GM21723 (cell line): ENCODE measurements at regions not wholly inside any gene's neighbourhood (a gene's known extent, or its start where the extent isn't known, plus 50 kb on each side); places are given as distances from the start of the nearest gene placed in this dataset.

Experiments
- ATAC-seq: cut with Tn5 transposase; IDR thresholded peaks from one replicate; pipeline ENCODE4 v1.9.1; 2021; ENCODE audit warnings: mild to moderate bottlenecking, moderate library complexity; ENCODE audit not compliant: unreplicated experiment

GRCh38 chr2:234341306-234341985, 155.4 kb downstream of the ARL4C start:
- ATAC-seq = no peak

- ATAC-seq = no peak
Measured at GRCh38 chr2:234339501-234339900, 157.4 kb downstream of the ARL4C start.

DNA sequence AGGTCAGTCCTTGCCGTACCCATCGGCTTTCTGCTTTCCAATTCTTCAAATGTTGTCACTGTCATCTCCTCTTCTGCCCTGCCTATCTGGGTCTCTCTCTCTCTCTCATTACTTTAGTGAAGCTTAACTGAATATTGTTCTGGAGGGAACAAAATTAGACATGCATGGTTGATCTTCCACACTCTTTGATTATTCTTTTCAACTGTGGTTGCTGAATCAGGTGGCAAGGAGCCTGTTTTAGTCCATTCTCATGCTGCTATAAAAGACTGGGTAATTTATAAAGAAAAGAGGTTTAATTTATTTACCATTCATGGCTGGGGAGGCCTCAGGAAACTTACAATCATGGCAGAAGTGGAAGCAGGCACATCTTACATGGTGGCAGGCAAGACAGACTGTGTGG, 157.9 kb downstream of the ARL4C start:
- ATAC-seq = no peak

- ATAC-seq = no peak
Measured at GRCh38 chr2:234335661-234336228, 161.1 kb downstream of the ARL4C start.

DNA sequence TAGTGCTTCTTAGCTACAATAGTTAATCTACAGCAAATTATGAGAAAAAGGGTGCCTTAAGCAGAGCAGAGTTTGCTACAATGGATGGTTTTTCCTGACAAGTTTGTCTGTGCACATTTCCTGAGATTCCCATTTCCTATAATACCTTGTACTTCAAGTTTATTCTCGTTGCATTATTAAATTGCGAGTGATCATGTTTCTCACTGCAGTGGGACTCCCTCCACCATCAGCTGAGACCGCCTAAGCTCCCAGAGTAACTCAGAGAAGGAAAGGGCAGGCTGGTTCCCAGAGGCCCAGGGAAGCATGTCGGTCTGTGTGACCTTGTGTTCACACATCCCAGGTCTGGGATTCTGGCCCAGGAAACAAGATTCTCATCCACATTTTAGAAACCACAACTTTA, 162.1 kb downstream of the ARL4C start:
- ATAC-seq = no peak

DNA sequence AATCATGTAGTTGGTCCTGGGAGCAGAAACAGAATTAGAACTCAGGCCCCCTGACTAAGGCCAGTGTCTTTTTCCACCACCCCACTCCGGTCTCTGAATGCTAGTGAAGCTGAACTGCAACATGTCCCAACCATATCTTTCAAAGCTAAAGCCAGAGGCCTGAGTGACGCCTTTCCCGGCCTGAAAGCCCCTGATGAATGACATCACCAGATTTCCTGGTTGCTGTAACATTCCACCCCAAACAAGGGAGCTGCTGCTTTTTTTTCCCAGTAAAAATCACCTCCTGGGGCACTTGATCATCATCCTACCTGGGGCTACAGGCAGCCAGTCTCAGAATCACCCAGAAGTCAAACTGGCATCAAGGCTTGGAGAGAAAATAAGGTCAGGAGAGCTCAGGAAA, 162.7 kb downstream of the ARL4C start:
- ATAC-seq = no peak

- ATAC-seq = no peak
Measured at GRCh38 chr2:234333168-234334130, 163.4 kb downstream of the ARL4C start.

- ATAC-seq = no peak
Measured at GRCh38 chr2:234331966-234332365, 164.9 kb downstream of the ARL4C start.

DNA sequence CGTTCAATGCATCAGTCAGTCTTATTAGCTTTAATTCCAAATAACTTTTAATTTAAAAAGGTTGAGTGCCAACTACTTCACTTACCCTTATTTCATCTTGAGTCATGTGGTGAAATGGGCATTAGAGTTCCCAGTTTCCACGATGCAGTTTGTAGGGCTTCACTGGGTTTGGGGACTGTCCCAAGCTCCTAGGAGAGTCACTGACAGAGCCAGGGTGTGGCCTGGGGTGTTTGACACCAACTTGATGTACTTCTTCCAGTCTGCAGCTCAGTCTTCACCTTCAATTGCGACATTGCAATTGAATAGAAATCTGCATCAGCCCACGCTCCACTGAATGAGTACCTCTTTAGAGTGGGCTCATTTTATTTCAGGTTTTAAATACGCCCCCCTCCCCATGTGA, 165.3 kb downstream of the ARL4C start:
- ATAC-seq = no peak

GRCh38 chr2:234330902-234331301, 166.0 kb downstream of the ARL4C start:
- no peak for ATAC-seq

DNA sequence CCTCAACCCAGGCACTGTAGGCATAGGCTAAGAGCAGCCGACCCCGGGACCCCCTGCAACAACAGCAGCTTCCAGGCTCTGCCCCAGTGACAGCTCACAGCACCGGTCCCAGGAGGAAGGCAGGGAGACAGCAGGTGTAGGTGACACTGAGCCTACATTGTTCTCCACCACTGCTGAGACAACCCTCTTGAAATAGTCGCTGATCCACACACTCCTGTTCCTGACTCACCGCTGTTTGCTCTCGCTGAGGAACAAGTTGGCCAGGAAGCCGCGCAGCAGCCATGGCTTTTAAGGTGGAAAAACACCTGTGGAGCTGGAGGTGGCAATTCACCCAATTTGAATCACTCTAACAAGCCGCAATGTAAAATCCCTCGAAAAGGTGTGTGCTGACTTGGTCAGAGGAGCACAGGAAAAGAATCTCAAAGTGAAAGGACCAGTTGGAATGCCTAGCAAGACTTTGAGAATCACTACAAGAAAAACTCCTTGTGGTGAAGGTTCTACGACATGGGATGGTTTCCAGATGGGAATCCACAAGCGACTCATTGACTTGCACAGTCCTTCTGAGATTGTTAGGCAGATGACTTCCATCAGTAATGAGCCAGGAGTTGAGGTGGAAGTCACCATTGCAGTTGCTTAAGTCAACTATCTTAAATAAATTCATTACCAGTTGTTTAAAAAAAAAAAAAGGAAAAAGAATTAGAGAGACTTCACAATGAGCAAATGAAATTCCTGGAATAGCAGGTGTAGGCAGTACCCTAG, 167.5 kb downstream of the ARL4C start:
- no peak for ATAC-seq

- no peak for ATAC-seq
Measured at GRCh38 chr2:234328444-234328990, 168.4 kb downstream of the ARL4C start.

- ATAC-seq = no peak
Measured at GRCh38 chr2:234326694-234327093, 170.2 kb downstream of the ARL4C start.

GRCh38 chr2:234324116-234324515, 172.8 kb downstream of the ARL4C start:
- ATAC-seq = no peak

- ATAC-seq = no peak
Measured at GRCh38 chr2:234322766-234323465, 174.0 kb downstream of the ARL4C start.

DNA sequence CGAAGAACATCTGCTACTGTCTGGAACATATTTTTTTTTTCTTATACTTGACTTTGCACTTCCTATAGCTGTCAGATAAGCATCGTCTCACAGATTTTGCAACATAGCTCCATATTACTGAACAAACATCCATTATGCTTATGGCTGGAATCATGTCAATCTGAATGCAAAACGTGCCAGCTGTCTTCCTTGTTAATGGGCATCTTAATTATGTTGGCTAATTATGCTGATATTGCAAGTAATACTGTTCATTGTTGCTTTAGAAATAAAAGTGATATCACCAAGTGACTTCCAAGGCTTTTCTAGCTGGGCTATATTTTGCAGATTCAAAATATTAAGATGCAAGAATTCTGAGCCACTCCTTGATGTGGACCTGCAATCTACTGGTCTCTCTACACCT, 176.8 kb downstream of the ARL4C start:
- ATAC-seq = no peak

- ATAC-seq = no peak
Measured at GRCh38 chr2:234318361-234318760, 178.5 kb downstream of the ARL4C start.

GRCh38 chr2:234313558-234313957, 183.3 kb downstream of the ARL4C start:
- no peak for ATAC-seq

DNA sequence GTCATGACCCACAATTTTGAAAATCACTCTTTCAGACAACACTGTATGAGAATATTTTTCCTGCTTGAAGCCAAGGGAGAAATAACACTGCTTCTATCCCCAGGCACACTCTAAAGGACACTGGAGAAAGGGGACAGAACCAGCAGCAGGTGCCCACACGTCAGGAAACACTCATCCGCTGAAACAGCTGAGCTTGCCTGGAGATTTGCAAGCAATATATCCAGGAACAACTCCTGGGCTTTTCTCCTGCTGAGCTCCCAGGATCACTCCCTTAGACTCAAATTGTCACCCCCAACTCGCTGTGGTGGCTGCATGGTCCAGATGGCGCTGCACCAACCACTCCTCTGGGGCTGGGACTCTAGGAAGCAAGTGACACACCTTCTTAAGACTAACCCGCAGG, 186.7 kb downstream of the ARL4C start:
- ATAC-seq = no peak

DNA sequence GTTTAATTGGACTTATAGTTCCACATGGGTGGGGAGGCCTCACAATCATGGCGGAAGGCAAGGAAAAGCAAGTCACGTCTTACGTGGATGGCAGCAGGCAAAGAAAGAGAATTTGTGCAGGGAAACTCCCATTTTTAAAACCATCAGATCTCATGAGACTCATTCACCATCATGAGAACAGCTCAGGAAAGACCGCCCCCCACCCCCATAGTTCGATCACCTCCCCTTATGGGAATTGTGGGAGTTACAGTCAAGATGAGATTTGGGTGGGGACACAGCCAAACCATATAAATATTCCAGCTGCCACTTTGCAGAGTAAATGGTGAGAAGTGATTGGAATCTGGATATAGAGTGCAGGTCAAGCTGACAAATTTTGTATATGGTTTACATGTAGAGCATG, 187.4 kb downstream of the ARL4C start:
- no peak for ATAC-seq
